GM13976 (cell line): ENCODE measurements at regions not wholly inside any gene's neighbourhood (a gene's known extent, or its start where the extent isn't known, plus 50 kb on each side); places are given as distances from the start of the nearest gene placed in this dataset.

ENCODE experiments used
- DNase-seq: peaks from one replicate; pipeline ENCODE4 v3.0.0; 2012; ENCODE audit warnings: low spot score
- CTCF ChIP-seq: IDR thresholded peaks from 2 replicates; pipeline ENCODE4 v1.5.1; 2012; ENCODE audit warnings: borderline replicate concordance, mild to moderate bottlenecking; ENCODE audit not compliant: insufficient read depth; ENCODE audit errors: extremely low read depth, missing control alignments, control extremely low read depth
- in situ Hi-C: fragments of 300-500 bp; cut with MboI; formaldehyde crosslinking; loops from one replicate; pipeline ENCODE4 v1.12.0; 2022; ENCODE audit warnings: low sequenced_read_pairs, mixed read lengths, inconsistent platforms; ENCODE audit not compliant: unreplicated experiment

GRCh38 chr9:117945286-117945685, 241.1 kb downstream of the TLR4 start:
- DNase-seq = no peak
- no peak for TF ChIP-seq CTCF
- in situ Hi-C loops = no loop called here

- in situ Hi-C loops = no loop called here
These were observed 246.9 kb downstream of the TLR4 start for GRCh38 chr9:117951127-117951526.

GRCh38 chr9:117952581-117952980, 248.4 kb downstream of the TLR4 start:
- DNase-seq = no peak
- no peak for TF ChIP-seq CTCF
- in situ Hi-C loops = no loop called here

More at GRCh38 chr9:117951127-117951526, 246.9 kb downstream of the TLR4 start:
- DNase-seq = no peak
- no peak for TF ChIP-seq CTCF

GRCh38 chr9:117957267-117957666, 253.1 kb downstream of the TLR4 start:
- in situ Hi-C loops = no loop called here
- no peak for TF ChIP-seq CTCF
- no peak for DNase-seq

GRCh38 chr9:117958726-117959125, 254.5 kb downstream of the TLR4 start:
- TF ChIP-seq CTCF = no peak
- DNase-seq = no peak
- in situ Hi-C loops = no loop called here

- TF ChIP-seq CTCF = no peak
- DNase-seq = no peak
These were observed 259.4 kb downstream of the TLR4 start for GRCh38 chr9:117963493-117964090.

GRCh38 chr9:117970276-117971050, 266.3 kb downstream of the TLR4 start:
- no peak for TF ChIP-seq CTCF
- in situ Hi-C loops = no loop called here
- no peak for DNase-seq

More at GRCh38 chr9:117963493-117964090, 259.4 kb downstream of the TLR4 start:
- in situ Hi-C loops = no loop called here
